ENCODE measurements at regions not wholly inside any gene's neighbourhood (a gene's known extent, or its start where the extent isn't known, plus 50 kb on each side); places are given as distances from the start of the nearest gene placed in this dataset.
"Not testable (repeated sequence)": the region's sequence is repeated elsewhere in the genome, so short reads cannot be mapped to it uniquely, and the experiment has no call there.

- no peak for TF ChIP-seq CTCF (IDR thresholded peaks at IDR 0.05; ENCODE audit: low read depth, low read length, missing control alignments)
- DNase-seq (ENCODE audit: extremely low read depth, low read depth), result no peak
- no peak overlapping the region for H3K4me3 ChIP-seq (replicated peaks; ENCODE audit: low read depth, low read length)
Observed at GRCh38 chr14:106010783-106011182, 484.4 kb downstream of the TMEM121 start.

GRCh38 chr14:106011631-106012360, 485.4 kb downstream of the TMEM121 start:
- not testable (repeated sequence) for DNase-seq (ENCODE audit: extremely low read depth, low read depth)

GRCh38 chr14:106012361-106012725, 486.0 kb downstream of the TMEM121 start:
- not testable (repeated sequence) for H3K4me3 ChIP-seq (replicated peaks; ENCODE audit: low read depth, low read length); DNase-seq (ENCODE audit: extremely low read depth, low read depth)

More at GRCh38 chr14:106011631-106012360, 485.4 kb downstream of the TMEM121 start:
- not testable (repeated sequence) for H3K4me3 ChIP-seq (replicated peaks; ENCODE audit: low read depth, low read length)

- no peak for DNase-seq (ENCODE audit: extremely low read depth, low read depth)
- TF ChIP-seq CTCF (IDR thresholded peaks at IDR 0.05; ENCODE audit: low read depth, low read length, missing control alignments), result no peak
- H3K4me3 ChIP-seq (replicated peaks; ENCODE audit: low read depth, low read length), result no peak overlapping the region
Observed at GRCh38 chr14:106013879-106014376, 487.5 kb downstream of the TMEM121 start.

GRCh38 chr14:106017952-106018351, 491.6 kb downstream of the TMEM121 start:
- not testable (repeated sequence) for DNase-seq (ENCODE audit: extremely low read depth, low read depth)

GRCh38 chr14:106021832-106022231, 495.4 kb downstream of the TMEM121 start:
- TF ChIP-seq CTCF (IDR thresholded peaks at IDR 0.05; ENCODE audit: low read depth, low read length, missing control alignments), result no peak
- H3K4me3 ChIP-seq (replicated peaks; ENCODE audit: low read depth, low read length), result no peak overlapping the region
- no peak for DNase-seq (ENCODE audit: extremely low read depth, low read depth)

More at GRCh38 chr14:106017952-106018351, 491.6 kb downstream of the TMEM121 start:
- H3K4me3 ChIP-seq (replicated peaks; ENCODE audit: low read depth, low read length), result not testable (repeated sequence)

- not testable (repeated sequence) for DNase-seq (ENCODE audit: extremely low read depth, low read depth); H3K4me3 ChIP-seq (replicated peaks; ENCODE audit: low read depth, low read length)
Observed at GRCh38 chr14:106022648-106023047, 496.3 kb downstream of the TMEM121 start.

- no peak for TF ChIP-seq CTCF (IDR thresholded peaks at IDR 0.05; ENCODE audit: low read depth, low read length, missing control alignments)
- H3K4me3 ChIP-seq (replicated peaks; ENCODE audit: low read depth, low read length), result no peak overlapping the region
- DNase-seq (ENCODE audit: extremely low read depth, low read depth), result no peak
Observed at GRCh38 chr14:106023411-106023810, 497.0 kb downstream of the TMEM121 start.

- TF ChIP-seq CTCF (IDR thresholded peaks at IDR 0.05; ENCODE audit: low read depth, low read length, missing control alignments), result no peak
- no peak overlapping the region for H3K4me3 ChIP-seq (replicated peaks; ENCODE audit: low read depth, low read length)
- DNase-seq (ENCODE audit: extremely low read depth, low read depth), result no peak
Observed at GRCh38 chr14:106024983-106025604, 498.7 kb downstream of the TMEM121 start.

All from HFF-Myc (cell line).